Activated naive CD8-positive, alpha-beta T cell treated with anti-CD3 and anti-CD28 coated beads, Interleukin-2, amount 50 U/mL, for 24 hours (primary cell): ENCODE measurements at regions not wholly inside any gene's neighbourhood (a gene's known extent, or its start where the extent isn't known, plus 50 kb on each side); places are given as distances from the start of the nearest gene placed in this dataset.

Experiments used
- ATAC-seq: fragments of 150-1000 bp; cut with Tn5 transposase; one replicate; pipeline ENCODE4 v1.10.0; 2021
- DNase-seq: peaks from one replicate; pipeline ENCODE4 v3.0.0; 2021
- H3K27ac Mint-ChIP-seq: one replicate; pipeline ENCODE4 v1.8.0; 2021; ENCODE audit warnings: mild to moderate bottlenecking, mixed read lengths
- H3K27me3 Mint-ChIP-seq: one replicate; pipeline ENCODE4 v1.8.0; 2021; ENCODE audit warnings: mixed read lengths
- H3K36me3 Mint-ChIP-seq: one replicate; pipeline ENCODE4 v1.8.0; 2021; ENCODE audit warnings: low read depth, mixed read lengths
- H3K4me1 Mint-ChIP-seq: one replicate; pipeline ENCODE4 v1.8.0; 2021; ENCODE audit warnings: mixed read lengths
- H3K4me3 Mint-ChIP-seq: one replicate; pipeline ENCODE4 v1.8.0; 2021; ENCODE audit warnings: mild to moderate bottlenecking, moderate library complexity, mixed read lengths
- H3K9me3 Mint-ChIP-seq: one replicate; pipeline ENCODE4 v1.8.0; 2021; ENCODE audit warnings: mixed read lengths

DNA sequence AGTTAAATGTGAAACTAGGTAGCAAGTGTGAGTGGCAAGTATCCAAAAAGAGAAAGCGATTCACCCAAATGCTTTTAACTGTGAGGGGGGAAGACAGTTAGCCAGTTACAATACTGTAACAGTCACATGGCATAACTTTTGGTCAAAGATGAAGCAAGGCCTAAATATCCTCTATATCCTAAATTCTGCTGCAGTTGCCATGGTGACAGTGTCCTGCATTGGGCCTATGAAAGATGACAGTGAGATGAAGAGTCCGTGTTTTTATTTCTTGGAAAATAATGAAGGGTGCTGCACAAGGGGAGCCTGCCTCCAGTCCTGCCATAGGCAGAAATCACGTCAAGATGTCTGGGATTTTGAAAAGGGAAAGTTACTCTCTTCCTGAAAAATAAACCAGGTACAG is 534.6 kb downstream of the NTRK2 start:
- Mint-ChIP-seq H3K27ac (no peak overlapping the region), H3K27me3 (peaks cover 3% of the 10 kb centered on the region), H3K9me3 (no peaks in the 10 kb centered on the region), H3K4me3 (no peak overlapping the region), H3K36me3 (no peaks in the 10 kb centered on the region), H3K4me1 (no peaks in the 10 kb centered on the region)
- no peak for ATAC-seq
- no peak for DNase-seq

DNA sequence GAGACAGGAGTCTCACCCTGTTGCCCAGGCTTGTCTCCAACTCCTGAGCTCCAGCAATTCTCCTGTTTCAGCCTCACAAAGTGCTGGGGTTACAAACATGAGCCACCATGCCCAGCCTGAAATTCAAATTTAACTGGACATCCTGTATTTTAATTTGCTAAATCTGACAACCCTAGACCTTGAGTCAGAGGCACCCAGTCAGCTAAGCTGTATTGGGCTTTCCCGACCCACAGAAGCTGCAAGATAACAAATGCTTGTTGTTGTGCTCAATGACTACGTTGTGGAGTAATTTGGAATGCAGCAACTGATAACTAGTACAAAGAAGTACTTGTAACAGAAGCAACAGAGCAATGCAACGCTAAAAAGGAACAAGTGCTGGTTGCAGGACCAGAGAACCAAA is 533.1 kb downstream of the NTRK2 start:
- Mint-ChIP-seq H3K27ac (no peak overlapping the region), H3K36me3 (no peaks in the 10 kb centered on the region), H3K4me3 (no peak overlapping the region), H3K27me3 (peaks cover 1% of the 10 kb centered on the region), H3K4me1 (no peaks in the 10 kb centered on the region), H3K9me3 (no peaks in the 10 kb centered on the region)
- DNase-seq (no peak), ATAC-seq (no peak)

DNA sequence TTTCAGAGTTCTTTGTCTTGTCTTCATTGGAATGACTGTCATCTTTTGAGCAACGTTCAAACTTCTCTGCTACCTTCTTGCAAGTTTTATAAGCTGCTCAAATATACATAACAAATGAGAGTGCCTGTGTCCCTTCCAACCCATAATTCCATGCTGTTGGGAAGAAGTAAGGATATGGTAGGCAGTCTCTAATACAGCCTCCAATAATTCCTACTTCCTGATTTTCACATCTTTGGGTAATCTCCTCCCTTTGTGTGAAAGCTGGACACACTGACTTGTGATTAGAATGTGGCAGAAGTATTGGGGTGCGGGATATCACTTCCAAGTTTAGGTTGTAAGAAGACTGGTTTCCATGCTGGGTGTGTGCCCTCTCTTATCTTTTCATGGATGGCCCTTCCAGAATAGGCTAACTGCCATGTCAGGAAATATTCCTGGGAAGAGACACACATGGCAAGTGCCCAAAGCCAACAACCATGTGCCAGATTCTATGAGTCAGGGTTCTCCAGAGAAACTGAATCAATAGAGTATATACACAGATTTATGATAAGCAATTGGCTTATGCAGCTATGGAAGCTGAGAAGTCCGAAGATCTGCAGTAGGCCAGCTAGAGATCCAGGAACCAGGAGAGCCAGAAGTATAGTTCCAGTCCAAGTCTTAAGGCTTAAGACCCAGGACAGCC is 531.3 kb downstream of the NTRK2 start:
- Mint-ChIP-seq H3K4me3 (no peak overlapping the region), H3K27ac (no peak overlapping the region), H3K27me3 (peaks cover 1% of the 10 kb centered on the region), H3K4me1 (no peaks in the 10 kb centered on the region), H3K9me3 (no peaks in the 10 kb centered on the region), H3K36me3 (no peaks in the 10 kb centered on the region)
- ATAC-seq (no peak), DNase-seq (no peak)

DNA sequence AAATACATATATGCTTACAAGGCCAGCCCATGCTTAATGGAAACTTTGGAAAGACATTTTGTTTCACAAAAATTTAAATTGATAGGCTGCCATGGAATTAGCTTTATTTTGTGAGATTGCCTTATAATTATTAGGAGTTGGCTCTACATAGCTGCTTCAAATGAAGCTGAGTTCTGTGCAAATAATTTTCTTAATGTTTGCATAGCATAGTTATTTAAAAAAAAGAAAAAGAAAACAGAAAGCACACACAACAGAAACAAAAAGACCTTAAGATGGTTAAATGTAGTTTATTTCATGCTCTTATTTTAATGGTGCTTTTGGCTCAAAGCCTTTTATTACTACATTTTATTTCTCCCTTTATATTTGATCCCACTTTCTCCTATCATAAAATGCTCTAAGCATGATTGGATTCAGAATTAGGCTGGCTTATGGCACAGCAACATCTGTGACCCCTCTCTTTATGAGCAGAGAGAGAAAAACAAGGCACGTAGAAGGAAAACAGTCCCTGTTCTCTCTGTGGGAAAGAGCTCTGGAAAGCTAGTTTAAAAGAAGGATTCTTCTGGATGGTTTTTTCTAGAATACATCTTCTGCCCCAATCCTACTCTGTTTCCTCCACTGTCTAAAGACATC is 530.5 kb downstream of the NTRK2 start:
- Mint-ChIP-seq H3K27ac (no peak overlapping the region), H3K36me3 (no peaks in the 10 kb centered on the region), H3K4me3 (no peak overlapping the region), H3K4me1 (no peaks in the 10 kb centered on the region), H3K27me3 (peaks cover 1% of the 10 kb centered on the region), H3K9me3 (peaks cover under 1% of the 10 kb centered on the region)
- no peak for DNase-seq
- no peak for ATAC-seq

DNA sequence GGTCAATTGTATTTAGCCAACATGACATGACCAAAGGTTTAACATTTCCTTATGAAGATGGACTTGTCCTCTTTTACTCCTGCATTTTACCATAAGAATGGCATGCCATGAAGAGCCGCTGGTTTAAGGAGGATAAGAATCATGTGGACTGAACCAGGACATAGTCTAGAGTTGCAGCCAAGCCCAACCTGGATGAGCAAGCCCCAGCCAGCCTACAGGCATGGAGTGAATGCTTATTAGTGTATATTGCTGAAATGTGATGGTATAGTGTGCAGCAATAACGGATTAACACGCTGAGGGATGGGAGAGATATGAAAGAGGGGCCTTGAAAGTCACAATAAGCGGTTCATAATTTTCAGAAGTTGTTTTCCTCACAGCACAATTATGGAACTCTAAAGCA is 523.2 kb downstream of the NTRK2 start:
- Mint-ChIP-seq H3K27me3 (no peaks in the 10 kb centered on the region), H3K4me3 (no peak overlapping the region)

DNA sequence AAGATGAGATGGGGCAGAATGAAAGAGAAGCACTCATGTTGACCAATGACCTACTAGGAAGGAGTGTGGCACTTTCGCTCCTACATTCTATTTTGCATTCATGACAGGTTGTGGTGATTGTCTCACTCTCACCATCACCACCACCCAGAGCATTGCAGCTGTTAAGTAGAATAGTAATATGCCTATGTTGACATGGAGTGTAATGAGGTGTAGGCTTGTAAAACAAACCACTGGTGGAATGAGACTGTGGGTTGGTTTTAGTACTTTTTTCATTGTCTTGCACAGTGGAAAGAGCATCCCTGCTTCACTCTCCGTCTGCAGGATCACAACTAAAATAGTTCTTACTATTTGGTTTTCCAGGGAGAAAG is 516.7 kb downstream of the NTRK2 start:
- no peak for DNase-seq
- Mint-ChIP-seq H3K4me3 (no peak overlapping the region), H3K27me3 (peaks cover 4% of the 10 kb centered on the region), H3K4me1 (no peaks in the 10 kb centered on the region), H3K36me3 (no peaks in the 10 kb centered on the region), H3K9me3 (no peaks in the 10 kb centered on the region), H3K27ac (no peak overlapping the region)
- ATAC-seq = no peak

More for the DNA sequence above, 523.2 kb downstream of the NTRK2 start:
- H3K9me3 Mint-ChIP-seq = peaks cover 6% of the 10 kb centered on the region
- H3K4me1 Mint-ChIP-seq = no peaks in the 10 kb centered on the region
- DNase-seq (no peak), ATAC-seq (no peak)
- no peak overlapping the region for H3K27ac Mint-ChIP-seq
- no peaks in the 10 kb centered on the region for H3K36me3 Mint-ChIP-seq

DNA sequence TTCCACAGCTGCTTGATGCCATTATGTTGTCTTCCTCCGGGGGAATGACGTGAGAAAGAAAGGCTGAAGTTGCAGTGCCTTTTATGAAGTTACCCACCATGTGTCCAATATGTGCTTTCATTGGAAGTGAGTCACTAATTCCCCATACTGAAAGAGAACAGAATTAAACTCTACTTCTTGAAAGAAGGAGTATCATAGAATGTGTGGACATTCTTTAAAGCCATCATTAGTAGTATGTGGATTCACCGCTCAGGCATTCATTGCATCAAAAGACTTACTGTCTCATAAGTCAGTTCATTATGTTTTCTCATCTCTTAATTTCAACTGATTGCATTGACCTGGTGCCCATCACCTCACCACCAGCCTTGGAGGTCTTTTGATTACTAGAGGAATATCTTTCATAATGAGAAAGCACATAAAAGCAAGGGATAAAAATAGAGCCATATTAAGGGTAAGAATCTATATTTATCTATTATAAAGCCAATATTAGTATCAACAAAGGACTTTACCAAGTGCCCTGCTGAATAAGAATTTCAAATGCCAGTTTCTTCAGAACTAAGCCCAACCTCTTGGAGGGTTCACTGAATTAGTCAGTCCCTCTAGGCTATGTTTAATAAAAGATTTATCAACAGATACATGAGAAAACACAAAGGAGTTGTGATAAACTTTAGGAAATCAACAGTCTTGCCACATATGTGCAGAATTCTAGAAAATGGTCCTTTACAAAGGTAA is 516.1 kb downstream of the NTRK2 start:
- DNase-seq (no peak), ATAC-seq (no peak)
- H3K27ac Mint-ChIP-seq = no peak overlapping the region
- H3K36me3 Mint-ChIP-seq = no peaks in the 10 kb centered on the region
- no peak overlapping the region for H3K4me3 Mint-ChIP-seq
- H3K4me1 Mint-ChIP-seq = no peaks in the 10 kb centered on the region
- peaks cover 4% of the 10 kb centered on the region for H3K27me3 Mint-ChIP-seq
- no peaks in the 10 kb centered on the region for H3K9me3 Mint-ChIP-seq

DNA sequence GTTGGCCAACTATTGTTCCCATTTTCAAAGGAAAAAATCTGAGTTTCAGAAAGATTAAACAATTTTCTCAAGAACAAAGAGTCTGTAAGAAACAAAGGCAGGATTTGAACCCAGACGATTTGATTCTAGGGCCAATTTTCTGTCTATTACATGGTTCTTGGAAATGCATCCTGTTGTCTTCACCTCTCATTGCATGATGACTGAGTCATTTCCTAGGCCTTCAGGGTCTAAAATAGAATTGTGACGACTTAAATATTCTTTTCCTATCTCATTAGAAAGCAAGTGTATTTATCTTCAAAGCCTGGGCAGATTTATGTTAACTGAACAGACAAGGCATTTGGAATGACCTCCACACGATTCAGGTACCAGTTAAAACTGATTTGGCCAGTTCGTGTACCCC is 512.9 kb downstream of the NTRK2 start:
- Mint-ChIP-seq H3K4me3 (no peak overlapping the region), H3K27ac (no peak overlapping the region), H3K36me3 (no peaks in the 10 kb centered on the region), H3K9me3 (no peaks in the 10 kb centered on the region), H3K27me3 (peaks cover 8% of the 10 kb centered on the region), H3K4me1 (no peaks in the 10 kb centered on the region)
- ATAC-seq = no peak
- DNase-seq = no peak

DNA sequence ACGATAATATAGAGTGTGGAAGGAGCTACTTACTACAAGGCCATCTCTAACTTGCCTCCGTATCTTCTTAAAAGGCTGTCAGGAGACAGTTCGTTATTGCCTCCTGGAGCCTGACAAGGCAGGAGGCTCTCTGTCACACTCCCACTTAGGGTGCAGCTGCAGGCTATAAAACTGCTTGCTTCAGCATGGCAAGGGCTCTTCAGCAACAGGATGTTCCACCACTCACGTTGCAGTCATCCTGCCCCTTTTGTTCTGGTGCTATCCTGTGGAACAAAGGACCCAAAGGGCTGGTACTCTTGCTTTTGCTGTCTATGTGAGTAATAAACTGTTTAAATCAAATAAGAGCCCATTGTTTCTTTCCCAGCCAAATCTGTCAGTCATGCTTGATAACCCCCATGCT is 508.9 kb downstream of the NTRK2 start:
- no peak for DNase-seq
- no peak overlapping the region for H3K4me3 Mint-ChIP-seq
- no peaks in the 10 kb centered on the region for H3K9me3 Mint-ChIP-seq
- H3K36me3 Mint-ChIP-seq = no peaks in the 10 kb centered on the region
- peaks cover 10% of the 10 kb centered on the region for H3K27me3 Mint-ChIP-seq
- no peak for ATAC-seq
- no peak overlapping the region for H3K27ac Mint-ChIP-seq
- no peaks in the 10 kb centered on the region for H3K4me1 Mint-ChIP-seq

DNA sequence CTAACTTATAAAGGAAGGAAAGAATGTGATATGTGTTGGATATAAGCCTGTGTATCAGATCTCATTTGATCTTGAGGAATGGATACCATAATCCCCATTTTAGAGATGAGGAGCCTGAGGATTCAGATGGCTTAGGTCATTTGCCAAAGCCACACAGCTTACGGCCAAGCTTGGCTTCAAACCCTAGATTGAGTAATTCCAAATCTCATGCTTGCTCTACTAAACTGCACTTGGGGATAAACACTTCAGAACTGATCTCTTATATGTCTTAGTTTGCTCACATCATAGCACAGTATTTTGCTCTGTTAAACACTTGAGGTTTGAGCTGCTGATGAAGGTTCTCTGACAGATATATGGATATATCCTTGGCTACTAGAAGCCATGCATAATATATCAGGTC is 504.4 kb downstream of the NTRK2 start:
- H3K4me1 Mint-ChIP-seq = no peaks in the 10 kb centered on the region
- H3K9me3 Mint-ChIP-seq = peaks cover 5% of the 10 kb centered on the region
- H3K27ac Mint-ChIP-seq = no peak overlapping the region
- H3K27me3 Mint-ChIP-seq = peaks cover 3% of the 10 kb centered on the region
- DNase-seq (no peak), ATAC-seq (no peak)
- H3K4me3 Mint-ChIP-seq = no peak overlapping the region
- H3K36me3 Mint-ChIP-seq = no peaks in the 10 kb centered on the region

DNA sequence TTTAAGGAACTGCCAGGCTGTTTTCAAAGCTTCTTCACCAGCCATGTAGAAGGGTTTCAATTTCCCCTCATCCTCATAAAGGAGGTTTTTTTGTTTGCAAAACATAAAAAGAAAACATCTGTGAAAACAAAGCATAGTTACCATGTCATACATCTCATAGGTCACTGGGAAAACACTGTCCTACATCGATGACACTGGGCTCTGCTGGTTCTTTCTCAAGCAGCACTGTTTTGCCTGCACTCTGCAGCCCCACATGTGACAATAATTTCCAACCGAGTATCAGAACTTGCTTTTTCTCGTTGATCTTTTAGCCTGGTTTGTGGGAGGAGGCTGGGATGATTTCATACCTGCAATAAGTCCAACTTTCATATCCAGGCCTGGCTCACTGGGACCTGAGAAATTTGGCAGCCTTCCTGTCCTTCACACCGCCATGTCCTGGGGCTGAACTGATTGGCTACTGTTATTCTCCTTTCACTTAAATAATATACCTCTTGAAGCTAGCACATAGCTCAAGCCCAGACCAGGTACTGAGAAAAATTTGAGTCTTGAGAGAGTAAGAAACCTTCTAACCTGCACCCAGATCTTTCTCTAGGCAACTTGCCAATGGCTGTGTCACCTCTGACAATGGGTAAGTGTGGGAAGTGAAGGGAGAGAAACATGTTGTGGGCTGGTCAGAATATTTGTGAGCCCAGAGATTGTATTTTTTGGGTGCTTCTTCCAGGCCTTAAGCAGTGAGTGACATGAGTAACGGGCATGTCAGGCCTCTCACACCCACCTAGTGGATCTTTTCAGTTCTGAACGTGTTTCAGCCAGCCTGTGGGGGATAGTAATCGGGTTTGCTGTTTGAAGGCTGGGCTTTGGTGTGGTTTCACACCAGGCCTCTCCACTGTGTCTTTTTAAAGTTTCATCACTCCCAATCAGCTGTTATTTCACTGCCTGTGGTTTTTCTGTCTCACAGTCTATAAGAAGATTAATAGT is 502.8 kb downstream of the NTRK2 start:
- ATAC-seq = no peak
- Mint-ChIP-seq H3K9me3 (peaks cover 5% of the 10 kb centered on the region), H3K27me3 (peaks cover 3% of the 10 kb centered on the region), H3K4me3 (no peak overlapping the region), H3K36me3 (no peaks in the 10 kb centered on the region), H3K4me1 (no peaks in the 10 kb centered on the region), H3K27ac (no peak overlapping the region)
- no peak for DNase-seq

DNA sequence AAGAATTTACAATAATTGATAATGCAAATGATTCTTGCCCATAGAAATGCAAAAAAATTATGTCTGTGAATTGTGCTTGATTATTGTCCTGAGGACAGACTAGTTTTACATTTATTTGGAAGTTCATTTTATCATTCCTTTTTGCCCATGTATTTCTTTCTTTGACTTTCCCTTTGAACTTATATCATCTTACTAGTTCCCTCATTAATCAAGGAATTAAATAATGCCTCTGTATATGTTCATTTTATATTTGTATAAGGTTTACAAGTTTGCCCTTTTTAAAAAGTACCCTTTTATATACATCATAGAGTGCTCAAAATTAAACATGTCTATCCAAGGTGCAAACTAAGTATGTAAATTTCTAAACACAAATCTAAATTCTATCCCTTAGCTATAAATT is 501.6 kb downstream of the NTRK2 start:
- Mint-ChIP-seq H3K4me3 (no peak overlapping the region), H3K36me3 (no peaks in the 10 kb centered on the region), H3K27me3 (peaks cover 2% of the 10 kb centered on the region), H3K9me3 (peaks cover 5% of the 10 kb centered on the region), H3K27ac (no peak overlapping the region), H3K4me1 (no peaks in the 10 kb centered on the region)
- DNase-seq = no peak
- ATAC-seq = no peak

DNA sequence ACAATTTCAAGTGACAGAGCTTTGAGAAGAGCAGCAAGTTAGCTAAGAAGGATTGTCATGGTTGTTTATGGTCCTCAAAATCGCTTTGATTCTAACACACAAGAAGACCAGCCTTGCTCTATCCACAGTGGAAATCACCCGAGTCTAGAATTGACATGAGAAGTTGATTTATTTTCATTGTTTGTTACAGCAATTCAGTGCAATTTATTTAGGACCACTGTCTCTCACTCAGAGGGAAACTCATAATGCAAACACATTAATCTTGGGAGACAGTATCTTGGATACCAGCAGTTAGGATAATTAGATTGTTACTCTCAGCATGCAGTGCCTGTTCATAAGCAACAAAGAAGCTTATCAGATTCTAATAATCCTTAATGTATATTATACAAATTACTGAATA is 498.9 kb downstream of the NTRK2 start:
- ATAC-seq = no peak
- no peak overlapping the region for H3K4me3 Mint-ChIP-seq
- H3K36me3 Mint-ChIP-seq = no peaks in the 10 kb centered on the region
- no peak overlapping the region for H3K27ac Mint-ChIP-seq
- H3K27me3 Mint-ChIP-seq = no peaks in the 10 kb centered on the region
- DNase-seq = no peak
- H3K4me1 Mint-ChIP-seq = no peaks in the 10 kb centered on the region
- H3K9me3 Mint-ChIP-seq = peaks cover 5% of the 10 kb centered on the region

DNA sequence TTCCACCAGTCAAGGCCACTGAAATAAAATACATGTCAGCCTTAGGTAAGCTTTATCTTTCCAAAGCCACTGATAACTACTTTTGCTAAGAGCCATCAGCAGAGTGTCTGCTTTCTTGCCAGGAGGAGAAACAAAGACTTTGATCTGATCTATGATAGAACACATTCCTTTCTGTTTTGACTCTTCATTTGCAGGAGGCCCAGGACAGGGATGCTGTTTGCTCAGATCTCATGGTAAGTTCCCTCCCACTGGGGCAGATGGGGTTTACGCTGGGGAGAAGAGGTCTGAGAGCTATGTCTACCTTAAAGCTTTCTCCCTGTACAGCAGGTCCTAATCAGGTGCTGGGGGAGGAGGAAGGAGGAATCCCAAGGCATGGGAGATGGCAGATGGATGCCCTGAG is 497.6 kb downstream of the NTRK2 start:
- Mint-ChIP-seq H3K4me1 (no peaks in the 10 kb centered on the region), H3K4me3 (no peak overlapping the region), H3K27ac (no peak overlapping the region), H3K9me3 (peaks cover 5% of the 10 kb centered on the region), H3K36me3 (no peaks in the 10 kb centered on the region), H3K27me3 (no peaks in the 10 kb centered on the region)
- ATAC-seq = no peak
- no peak for DNase-seq
